ENCODE measurements at regions not wholly inside any gene's neighbourhood (a gene's known extent, or its start where the extent isn't known, plus 50 kb on each side); places are given as distances from the start of the nearest gene placed in this dataset.

GRCh38 chr10:128612195-128612594 is 486.0 kb upstream of the MKI67 start:
- DNase-seq (ENCODE audit: low read depth, low spot score) (no peak), FAIRE-seq (no peak)
- dilution Hi-C loops (cut with MboI; ENCODE audit: extremely low pct_ligation_motif_present, low sequenced_read_pairs) = no loop called here
- Histone ChIP-seq H4K20me1 (replicated peaks; ENCODE audit: control insufficient read depth, extremely low read depth, insufficient read depth, low read length) (no peaks in the 10 kb centered on the region), H3K27me3 (ENCODE audit: control insufficient read depth in 2 of 2, insufficient read depth in 2 of 2, low read length in 2 of 2) (no peaks in the 10 kb centered on the region), H3K4me2 (ENCODE audit: insufficient read depth, low read length) (no peak overlapping the region), H3K36me3 (ENCODE audit: control insufficient read depth in 2 of 2, extremely low read depth in 1 of 2, insufficient read depth in 2 of 2, low read length in 2 of 2) (no peaks in the 10 kb centered on the region), H3K79me2 (ENCODE audit: control insufficient read depth, insufficient read depth, low read length) (no peaks in the 10 kb centered on the region), H3K4me3 (replicated peaks in 1 of 3; ENCODE audit: insufficient read depth in 1 of 3, low read depth in 1 of 3, low read length in 3 of 3) (no peak overlapping the region), H2AFZ (ENCODE audit: low read depth, low read length) (no peak overlapping the region), H3K9ac (replicated peaks; ENCODE audit: extremely low read depth, insufficient read depth, low read length) (no peak overlapping the region), H3K27ac (ENCODE audit: insufficient read depth, low read depth, low read length) (no peak overlapping the region), H3K4me1 (ENCODE audit: control insufficient read depth, extremely low read depth, insufficient read depth, low read length) (no peaks in the 10 kb centered on the region), H3K9me1 (replicated peaks; ENCODE audit: control insufficient read depth, extremely low read depth, insufficient read depth, low read length) (no peaks in the 10 kb centered on the region), H3K9me3 (replicated peaks; ENCODE audit: control insufficient read depth, insufficient read depth, low read length) (no peaks in the 10 kb centered on the region)
- BruUV-seq (replicated peaks) = no TSS peak
- intact Hi-C loops (cut with micrococcal nuclease) = no loop called here
- TF ChIP-seq JUN (IDR thresholded peaks at IDR 0.05; ENCODE audit: borderline replicate concordance, insufficient read depth, insufficient read length, low read depth) = no peak
- TF ChIP-seq, protein P1, sequence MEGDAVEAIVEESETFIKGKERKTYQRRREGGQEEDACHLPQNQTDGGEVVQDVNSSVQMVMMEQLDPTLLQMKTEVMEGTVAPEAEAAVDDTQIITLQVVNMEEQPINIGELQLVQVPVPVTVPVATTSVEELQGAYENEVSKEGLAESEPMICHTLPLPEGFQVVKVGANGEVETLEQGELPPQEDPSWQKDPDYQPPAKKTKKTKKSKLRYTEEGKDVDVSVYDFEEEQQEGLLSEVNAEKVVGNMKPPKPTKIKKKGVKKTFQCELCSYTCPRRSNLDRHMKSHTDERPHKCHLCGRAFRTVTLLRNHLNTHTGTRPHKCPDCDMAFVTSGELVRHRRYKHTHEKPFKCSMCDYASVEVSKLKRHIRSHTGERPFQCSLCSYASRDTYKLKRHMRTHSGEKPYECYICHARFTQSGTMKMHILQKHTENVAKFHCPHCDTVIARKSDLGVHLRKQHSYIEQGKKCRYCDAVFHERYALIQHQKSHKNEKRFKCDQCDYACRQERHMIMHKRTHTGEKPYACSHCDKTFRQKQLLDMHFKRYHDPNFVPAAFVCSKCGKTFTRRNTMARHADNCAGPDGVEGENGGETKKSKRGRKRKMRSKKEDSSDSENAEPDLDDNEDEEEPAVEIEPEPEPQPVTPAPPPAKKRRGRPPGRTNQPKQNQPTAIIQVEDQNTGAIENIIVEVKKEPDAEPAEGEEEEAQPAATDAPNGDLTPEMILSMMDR (IDR thresholded peaks at IDR 0.05; ENCODE audit: extremely low read depth in 1 of 2, insufficient read depth in 1 of 2, low read depth in 1 of 2, low read length in 2 of 2) = no peak
- no peak for TF ChIP-seq POLR2AphosphoS5 (IDR thresholded peaks at IDR 0.05; ENCODE audit: insufficient read depth, low read depth, low read length)
- TF ChIP-seq MYC (IDR thresholded peaks at IDR 0.05; ENCODE audit: low read depth, low read length) = no peak
- POLR2A ChIA-PET = no interaction called here
- CTCF ChIA-PET = no interaction called here

DNA sequence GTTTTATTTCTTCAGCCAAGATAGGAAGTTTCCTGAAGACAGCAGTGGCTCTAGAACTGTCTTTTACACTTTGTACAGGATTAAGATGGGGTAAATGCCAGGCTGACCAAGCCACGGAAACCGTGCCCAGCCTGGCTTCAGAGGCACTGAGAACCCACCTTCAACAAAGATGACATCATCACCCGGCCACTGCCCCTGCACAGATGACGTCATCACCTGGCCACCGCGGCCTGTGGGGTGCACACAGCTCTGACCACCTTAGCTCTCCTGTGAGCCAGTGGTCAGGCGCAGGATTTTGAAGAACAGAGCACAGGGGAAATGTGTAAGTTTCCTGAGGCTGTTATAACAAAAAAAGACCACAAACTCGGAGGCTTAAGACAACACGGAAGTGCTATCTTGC is 486.4 kb upstream of the MKI67 start:
- BruUV-seq (replicated peaks) = no TSS peak
- no peak overlapping the region for H3K4me3 ChIP-seq (replicated peaks in 1 of 3; ENCODE audit: insufficient read depth in 1 of 3, low read depth in 1 of 3, low read length in 3 of 3)
- H3K4me2 ChIP-seq (ENCODE audit: insufficient read depth, low read length) = no peak overlapping the region
- DNase-seq (ENCODE audit: low read depth, low spot score) = no peak
- dilution Hi-C loops (cut with MboI; ENCODE audit: extremely low pct_ligation_motif_present, low sequenced_read_pairs) = no loop called here
- no peaks in the 10 kb centered on the region for H3K9me1 ChIP-seq (replicated peaks; ENCODE audit: control insufficient read depth, extremely low read depth, insufficient read depth, low read length)
- no peak for FAIRE-seq
- TF ChIP-seq FOS (IDR thresholded peaks at IDR 0.05; ENCODE audit: borderline replicate concordance, insufficient read depth, low read length) (no peak), JUN (IDR thresholded peaks at IDR 0.05; ENCODE audit: borderline replicate concordance, insufficient read depth, insufficient read length, low read depth) (peak; percentile 22)
- CTCF ChIA-PET = no interaction called here
- H4K20me1 ChIP-seq (replicated peaks; ENCODE audit: control insufficient read depth, extremely low read depth, insufficient read depth, low read length) = no peaks in the 10 kb centered on the region
- H3K9ac ChIP-seq (replicated peaks; ENCODE audit: extremely low read depth, insufficient read depth, low read length) = no peak overlapping the region
- intact Hi-C loops (cut with micrococcal nuclease) = no loop called here
- no peak overlapping the region for H3K27ac ChIP-seq (ENCODE audit: insufficient read depth, low read depth, low read length)
- no peaks in the 10 kb centered on the region for H3K9me3 ChIP-seq (replicated peaks; ENCODE audit: control insufficient read depth, insufficient read depth, low read length)
- no peak overlapping the region for H2AFZ ChIP-seq (ENCODE audit: low read depth, low read length)
- POLR2A ChIA-PET = no interaction called here
- H3K36me3 ChIP-seq (ENCODE audit: control insufficient read depth in 2 of 2, extremely low read depth in 1 of 2, insufficient read depth in 2 of 2, low read length in 2 of 2) = no peaks in the 10 kb centered on the region
- H3K27me3 ChIP-seq (ENCODE audit: control insufficient read depth in 2 of 2, insufficient read depth in 2 of 2, low read length in 2 of 2) = no peaks in the 10 kb centered on the region
- H3K79me2 ChIP-seq (ENCODE audit: control insufficient read depth, insufficient read depth, low read length) = no peaks in the 10 kb centered on the region
- H3K4me1 ChIP-seq (ENCODE audit: control insufficient read depth, extremely low read depth, insufficient read depth, low read length) = no peaks in the 10 kb centered on the region
